ENCODE measurements at regions not wholly inside any gene's neighbourhood (a gene's known extent, or its start where the extent isn't known, plus 50 kb on each side); places are given as distances from the start of the nearest gene placed in this dataset.

DNA sequence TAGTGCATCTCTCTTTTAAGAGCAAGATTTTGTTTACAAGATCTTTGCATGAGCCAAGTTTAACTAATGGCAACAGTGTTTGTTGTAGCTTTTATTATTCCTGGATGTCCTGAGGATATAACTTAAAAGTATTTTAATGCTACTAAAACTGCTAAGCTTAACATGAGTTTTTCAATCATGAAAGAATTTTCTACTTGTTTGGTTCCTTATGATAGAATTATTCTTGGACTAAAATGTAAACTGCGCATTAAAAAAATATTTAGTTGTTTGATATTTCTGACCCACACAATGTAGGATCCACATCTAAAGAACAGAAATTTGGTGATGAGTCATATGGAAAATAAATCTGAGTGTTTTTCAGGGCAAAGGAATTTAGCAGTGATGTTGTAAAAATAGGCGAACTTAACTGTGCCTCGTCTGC lies 70.8 kb downstream of the RAP2B start:
- Histone ChIP-seq H3K4me2 (ENCODE audit: low read depth, low read length, poor library complexity, severe bottlenecking) (no peak overlapping the region), H3K36me3 (ENCODE audit: insufficient read depth, low read length) (no peaks in the 10 kb centered on the region), H3K9ac (ENCODE audit: low read depth, low read length, poor library complexity, severe bottlenecking) (no peak overlapping the region), H4K20me1 (ENCODE audit: insufficient read depth, low read length, poor library complexity, severe bottlenecking) (no peaks in the 10 kb centered on the region), H3K9me2 (replicated peaks; ENCODE audit: low read depth, low read length) (no peaks in the 10 kb centered on the region), H3K4me1 (ENCODE audit: insufficient read depth, low read length, poor library complexity, severe bottlenecking) (peaks cover 6% of the 10 kb centered on the region), H3K9me3 (ENCODE audit: insufficient read depth, low read depth, low read length) (no peaks in the 10 kb centered on the region), H2AFZ (ENCODE audit: low read length) (no peak overlapping the region; the same call in 1 of the 2 replicates), H3K27me3 (ENCODE audit: insufficient read depth, low read length, poor library complexity, severe bottlenecking) (no peaks in the 10 kb centered on the region), H3K79me2 (ENCODE audit: insufficient read depth, low read length) (no peaks in the 10 kb centered on the region), H3K4me3 (ENCODE audit: low read length, poor library complexity, severe bottlenecking) (no peak overlapping the region), H3F3A (ENCODE audit: low read depth) (no peaks in the 10 kb centered on the region)
- TF ChIP-seq, protein P1, sequence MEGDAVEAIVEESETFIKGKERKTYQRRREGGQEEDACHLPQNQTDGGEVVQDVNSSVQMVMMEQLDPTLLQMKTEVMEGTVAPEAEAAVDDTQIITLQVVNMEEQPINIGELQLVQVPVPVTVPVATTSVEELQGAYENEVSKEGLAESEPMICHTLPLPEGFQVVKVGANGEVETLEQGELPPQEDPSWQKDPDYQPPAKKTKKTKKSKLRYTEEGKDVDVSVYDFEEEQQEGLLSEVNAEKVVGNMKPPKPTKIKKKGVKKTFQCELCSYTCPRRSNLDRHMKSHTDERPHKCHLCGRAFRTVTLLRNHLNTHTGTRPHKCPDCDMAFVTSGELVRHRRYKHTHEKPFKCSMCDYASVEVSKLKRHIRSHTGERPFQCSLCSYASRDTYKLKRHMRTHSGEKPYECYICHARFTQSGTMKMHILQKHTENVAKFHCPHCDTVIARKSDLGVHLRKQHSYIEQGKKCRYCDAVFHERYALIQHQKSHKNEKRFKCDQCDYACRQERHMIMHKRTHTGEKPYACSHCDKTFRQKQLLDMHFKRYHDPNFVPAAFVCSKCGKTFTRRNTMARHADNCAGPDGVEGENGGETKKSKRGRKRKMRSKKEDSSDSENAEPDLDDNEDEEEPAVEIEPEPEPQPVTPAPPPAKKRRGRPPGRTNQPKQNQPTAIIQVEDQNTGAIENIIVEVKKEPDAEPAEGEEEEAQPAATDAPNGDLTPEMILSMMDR (conservative IDR thresholded peaks at IDR 0.05; ENCODE audit: low read length): no peak
- TF ChIP-seq EZH2phosphoT487 (IDR thresholded peaks at IDR 0.05; ENCODE audit: borderline replicate concordance): no peak

DNA sequence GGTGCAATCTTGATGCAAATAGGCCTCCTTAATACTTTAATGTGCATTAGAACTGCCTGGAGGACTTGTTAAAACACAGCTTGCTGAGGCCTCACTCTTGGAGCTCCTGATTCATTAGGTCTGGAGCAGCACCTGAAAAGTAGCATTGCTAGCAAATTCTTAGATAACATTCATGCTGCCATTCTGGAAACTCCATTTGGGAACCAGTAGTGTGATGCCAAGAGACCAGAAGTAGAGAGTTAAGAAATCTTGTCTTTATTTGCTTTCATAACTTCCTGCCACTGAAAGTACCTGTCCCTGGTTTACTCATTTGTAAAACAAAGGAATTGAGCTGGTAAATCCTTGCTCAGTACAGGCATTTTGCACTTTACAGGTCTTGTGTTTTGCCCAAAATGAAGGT lies 72.0 kb downstream of the RAP2B start:
- H3K9me2 ChIP-seq (replicated peaks; ENCODE audit: low read depth, low read length): no peaks in the 10 kb centered on the region
- no peak overlapping the region for H3K4me2 ChIP-seq (ENCODE audit: low read depth, low read length, poor library complexity, severe bottlenecking)
- H4K20me1 ChIP-seq (ENCODE audit: insufficient read depth, low read length, poor library complexity, severe bottlenecking): no peaks in the 10 kb centered on the region
- H3K27me3 ChIP-seq (ENCODE audit: insufficient read depth, low read length, poor library complexity, severe bottlenecking): no peaks in the 10 kb centered on the region
- no peaks in the 10 kb centered on the region for H3F3A ChIP-seq (ENCODE audit: low read depth)
- H3K9me3 ChIP-seq (ENCODE audit: insufficient read depth, low read depth, low read length): no peaks in the 10 kb centered on the region
- H3K36me3 ChIP-seq (ENCODE audit: insufficient read depth, low read length): no peaks in the 10 kb centered on the region
- H2AFZ ChIP-seq (ENCODE audit: low read length): no peak overlapping the region
- TF ChIP-seq, protein P1 (conservative IDR thresholded peaks at IDR 0.05; ENCODE audit: low read length): no peak
- TF ChIP-seq EZH2phosphoT487 (IDR thresholded peaks at IDR 0.05; ENCODE audit: borderline replicate concordance): no peak
- H3K4me1 ChIP-seq (ENCODE audit: insufficient read depth, low read length, poor library complexity, severe bottlenecking): peaks cover 6% of the 10 kb centered on the region
- no peak overlapping the region for H3K4me3 ChIP-seq (ENCODE audit: low read length, poor library complexity, severe bottlenecking)
- no peaks in the 10 kb centered on the region for H3K79me2 ChIP-seq (ENCODE audit: insufficient read depth, low read length)
- H3K9ac ChIP-seq (ENCODE audit: low read depth, low read length, poor library complexity, severe bottlenecking): no peak overlapping the region

DNA sequence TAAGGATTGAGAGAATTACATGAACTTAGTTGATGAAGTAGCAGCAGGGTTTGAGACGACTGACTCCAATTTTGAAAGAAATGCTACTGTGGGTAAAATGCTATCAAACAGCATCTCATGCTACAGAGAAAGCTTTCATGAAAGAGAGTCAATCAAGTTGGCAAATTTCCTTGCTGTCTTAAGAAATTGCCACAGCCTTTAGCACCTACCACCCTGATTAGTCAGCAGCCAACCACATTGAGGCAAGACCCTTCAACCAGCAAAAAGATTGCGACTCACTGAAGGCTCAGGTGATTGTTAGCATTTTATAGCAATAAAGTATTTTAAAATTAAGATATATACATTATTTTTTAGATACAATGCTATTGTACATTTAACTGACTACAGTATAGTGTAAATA lies 80.9 kb downstream of the RAP2B start:
- Histone ChIP-seq H3K9ac (ENCODE audit: low read depth, low read length, poor library complexity, severe bottlenecking) (no peak overlapping the region), H3K36me3 (ENCODE audit: insufficient read depth, low read length) (no peaks in the 10 kb centered on the region), H3K4me1 (ENCODE audit: insufficient read depth, low read length, poor library complexity, severe bottlenecking) (no peaks in the 10 kb centered on the region), H3K9me3 (ENCODE audit: insufficient read depth, low read depth, low read length) (0 out of 2 replicates have a peak, but pooled peaks cover 2% of the 10 kb centered on the region), H3F3A (ENCODE audit: low read depth) (no peaks in the 10 kb centered on the region; the same call in 1 of the 2 replicates), H2AFZ (ENCODE audit: low read length) (no peak overlapping the region), H3K4me2 (ENCODE audit: low read depth, low read length, poor library complexity, severe bottlenecking) (no peak overlapping the region), H3K4me3 (ENCODE audit: low read length, poor library complexity, severe bottlenecking) (no peak overlapping the region), H3K9me2 (replicated peaks; ENCODE audit: low read depth, low read length) (no peaks in the 10 kb centered on the region), H3K79me2 (ENCODE audit: insufficient read depth, low read length) (no peaks in the 10 kb centered on the region), H4K20me1 (ENCODE audit: insufficient read depth, low read length, poor library complexity, severe bottlenecking) (no peaks in the 10 kb centered on the region), H3K27me3 (ENCODE audit: insufficient read depth, low read length, poor library complexity, severe bottlenecking) (no peaks in the 10 kb centered on the region)
- TF ChIP-seq, protein P1 (conservative IDR thresholded peaks at IDR 0.05; ENCODE audit: low read length): no peak
- TF ChIP-seq EZH2phosphoT487 (IDR thresholded peaks at IDR 0.05; ENCODE audit: borderline replicate concordance): no peak
